ENCODE measurements at regions not wholly inside any gene's neighbourhood (a gene's known extent, or its start where the extent isn't known, plus 50 kb on each side); places are given as distances from the start of the nearest gene placed in this dataset.

DNA sequence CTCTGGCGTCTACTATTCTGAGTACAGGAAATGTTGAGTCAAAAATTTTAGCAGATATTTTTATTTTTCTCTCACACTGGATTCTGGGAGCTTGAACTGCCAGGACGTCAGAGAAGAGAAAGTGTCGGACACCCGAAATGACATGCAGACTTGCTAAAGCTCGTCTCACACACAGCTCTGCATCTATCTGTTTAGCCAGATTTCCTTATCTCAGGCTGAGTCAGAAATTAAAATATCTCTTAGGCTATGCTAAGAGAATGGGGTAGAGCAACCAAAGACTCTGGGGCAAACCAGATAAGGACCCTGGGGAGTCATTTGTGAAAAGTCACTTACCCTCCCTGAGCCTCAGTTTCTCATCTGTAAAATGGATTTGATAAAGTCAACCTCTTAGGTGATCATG, 1124.1 kb downstream of the VRK1 start:
- TF ChIP-seq ZFX (IDR thresholded peaks at IDR 0.05; ENCODE audit: borderline replicate concordance) = no peak
- TF ChIP-seq, protein P1, sequence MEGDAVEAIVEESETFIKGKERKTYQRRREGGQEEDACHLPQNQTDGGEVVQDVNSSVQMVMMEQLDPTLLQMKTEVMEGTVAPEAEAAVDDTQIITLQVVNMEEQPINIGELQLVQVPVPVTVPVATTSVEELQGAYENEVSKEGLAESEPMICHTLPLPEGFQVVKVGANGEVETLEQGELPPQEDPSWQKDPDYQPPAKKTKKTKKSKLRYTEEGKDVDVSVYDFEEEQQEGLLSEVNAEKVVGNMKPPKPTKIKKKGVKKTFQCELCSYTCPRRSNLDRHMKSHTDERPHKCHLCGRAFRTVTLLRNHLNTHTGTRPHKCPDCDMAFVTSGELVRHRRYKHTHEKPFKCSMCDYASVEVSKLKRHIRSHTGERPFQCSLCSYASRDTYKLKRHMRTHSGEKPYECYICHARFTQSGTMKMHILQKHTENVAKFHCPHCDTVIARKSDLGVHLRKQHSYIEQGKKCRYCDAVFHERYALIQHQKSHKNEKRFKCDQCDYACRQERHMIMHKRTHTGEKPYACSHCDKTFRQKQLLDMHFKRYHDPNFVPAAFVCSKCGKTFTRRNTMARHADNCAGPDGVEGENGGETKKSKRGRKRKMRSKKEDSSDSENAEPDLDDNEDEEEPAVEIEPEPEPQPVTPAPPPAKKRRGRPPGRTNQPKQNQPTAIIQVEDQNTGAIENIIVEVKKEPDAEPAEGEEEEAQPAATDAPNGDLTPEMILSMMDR (IDR thresholded peaks at IDR 0.05) = no peak
- H3K27ac ChIP-seq = no peak overlapping the region

DNA sequence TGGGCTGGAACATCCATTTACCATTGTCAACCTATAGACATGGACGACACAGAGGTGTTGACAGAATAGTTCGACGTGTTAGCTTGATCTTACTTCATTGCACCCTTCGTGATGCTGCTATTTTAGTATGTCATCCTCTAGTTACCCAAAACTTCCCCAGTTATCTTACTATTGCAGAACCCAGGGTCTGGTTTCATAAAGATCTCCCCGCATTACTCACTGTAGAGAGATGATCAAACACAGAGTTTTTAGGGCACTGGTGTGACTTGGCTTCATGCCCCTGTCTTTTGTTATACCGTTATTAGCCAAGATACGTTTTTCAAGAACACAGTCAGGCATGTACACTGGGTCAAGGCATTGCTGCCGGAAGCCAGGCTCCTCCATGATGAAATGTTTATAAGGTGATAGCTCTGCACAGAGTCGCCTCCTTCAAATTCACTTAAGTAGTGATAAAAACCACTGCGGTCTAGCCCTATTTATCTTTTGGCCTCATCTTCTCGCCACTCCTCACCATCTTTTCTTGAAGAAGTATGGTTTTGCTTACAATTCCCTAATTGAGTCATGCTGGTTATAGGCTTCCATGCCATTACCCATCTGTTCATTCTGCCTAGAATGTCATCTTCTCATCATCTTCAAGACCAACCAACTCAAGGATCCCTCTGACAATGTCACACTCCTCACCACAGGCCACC, 1127.9 kb downstream of the VRK1 start:
- TF ChIP-seq ZFX (IDR thresholded peaks at IDR 0.05; ENCODE audit: borderline replicate concordance) = no peak
- TF ChIP-seq, protein P1 (IDR thresholded peaks at IDR 0.05) = no peak
- no peak overlapping the region for H3K27ac ChIP-seq

DNA sequence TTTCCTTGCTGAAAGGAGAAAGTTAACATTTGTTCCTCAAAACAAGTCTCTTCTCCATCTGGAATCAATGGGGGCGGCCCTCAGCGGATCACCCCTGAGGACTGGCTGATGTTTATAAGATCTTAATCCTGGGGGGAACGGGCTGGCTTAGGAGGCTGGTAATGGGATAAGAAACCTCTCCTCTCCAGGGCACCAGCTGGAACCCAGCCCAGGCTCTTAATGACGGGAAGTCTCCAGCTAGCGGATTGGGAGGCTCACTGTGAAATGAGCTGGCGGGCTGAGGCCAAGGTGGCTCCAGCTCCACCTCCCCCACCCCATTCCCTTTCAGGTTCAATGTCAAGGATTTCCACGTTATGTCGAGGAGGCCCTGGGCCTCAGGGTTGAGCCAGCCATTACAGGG, 1133.0 kb downstream of the VRK1 start:
- TF ChIP-seq ZFX (IDR thresholded peaks at IDR 0.05; ENCODE audit: borderline replicate concordance) = no peak
- TF ChIP-seq, protein P1 (IDR thresholded peaks at IDR 0.05) = no peak

DNA sequence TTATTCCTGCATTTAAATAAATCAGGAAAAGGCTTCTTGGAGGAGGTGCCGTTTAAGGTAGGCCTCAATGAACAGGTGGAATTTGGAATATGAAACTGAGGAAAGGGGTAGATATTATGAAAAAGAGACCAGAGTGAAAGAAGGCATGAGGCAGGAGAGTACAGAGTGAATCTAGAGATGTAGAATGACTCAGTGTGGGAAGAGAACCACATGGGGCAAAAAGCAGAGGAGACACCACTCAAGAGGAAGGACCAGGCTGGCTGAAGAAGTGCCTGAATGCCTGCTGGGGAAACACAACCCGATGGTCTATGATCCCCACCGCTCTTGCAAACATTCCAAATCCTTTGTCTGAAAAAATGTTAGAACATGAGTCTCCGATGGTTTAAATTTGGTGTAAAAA, 1134.1 kb downstream of the VRK1 start:
- TF ChIP-seq, protein P1 (IDR thresholded peaks at IDR 0.05) = no peak
- TF ChIP-seq ZFX (IDR thresholded peaks at IDR 0.05; ENCODE audit: borderline replicate concordance) = no peak
- no peak overlapping the region for H3K27ac ChIP-seq

More for the DNA sequence above, 1133.0 kb downstream of the VRK1 start:
- H3K27ac ChIP-seq = no peak overlapping the region

DNA sequence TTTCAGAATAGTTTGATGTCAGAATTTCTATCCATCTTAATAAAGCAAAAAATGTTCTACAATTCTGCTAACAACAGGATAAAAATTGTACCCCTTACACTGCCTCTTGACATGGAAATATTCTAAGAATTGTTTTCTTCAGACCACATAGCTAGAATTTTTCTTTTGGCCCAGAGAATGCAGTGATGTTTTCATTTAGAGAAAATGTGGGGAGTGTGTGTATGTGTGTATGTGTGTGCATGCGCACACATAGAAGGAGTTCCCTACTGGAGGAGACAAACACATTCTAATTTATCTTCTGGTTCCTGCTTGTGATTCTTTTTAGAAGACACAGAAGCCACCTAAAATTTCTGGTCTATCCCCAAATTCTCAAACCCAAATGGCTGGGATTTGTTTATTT, 1145.7 kb downstream of the VRK1 start:
- TF ChIP-seq, protein P1 (IDR thresholded peaks at IDR 0.05) = no peak
- TF ChIP-seq ZFX (IDR thresholded peaks at IDR 0.05; ENCODE audit: borderline replicate concordance) = no peak
- H3K27ac ChIP-seq = no peak overlapping the region

DNA sequence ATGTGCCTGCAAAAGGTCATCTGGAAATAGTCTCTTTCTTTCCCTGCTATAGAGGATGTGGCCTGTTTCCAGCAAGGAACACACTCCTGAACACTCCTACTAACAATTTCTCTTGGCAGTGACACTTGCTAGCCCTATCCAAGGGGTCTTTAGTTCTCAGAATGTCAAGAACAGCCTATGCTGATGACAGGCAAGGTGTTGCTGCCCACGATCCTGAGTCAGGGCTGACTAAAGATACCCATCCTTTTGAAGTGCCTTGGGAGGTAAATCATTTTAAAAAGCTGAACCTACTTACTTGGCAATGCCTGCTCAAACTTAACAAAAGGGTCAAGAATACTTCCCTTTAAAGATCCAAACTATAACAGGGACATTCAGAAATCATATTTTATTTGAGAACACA, 1146.4 kb downstream of the VRK1 start:
- no peak for TF ChIP-seq ZFX (IDR thresholded peaks at IDR 0.05; ENCODE audit: borderline replicate concordance)
- TF ChIP-seq, protein P1 (IDR thresholded peaks at IDR 0.05) = no peak
- no peak overlapping the region for H3K27ac ChIP-seq

DNA sequence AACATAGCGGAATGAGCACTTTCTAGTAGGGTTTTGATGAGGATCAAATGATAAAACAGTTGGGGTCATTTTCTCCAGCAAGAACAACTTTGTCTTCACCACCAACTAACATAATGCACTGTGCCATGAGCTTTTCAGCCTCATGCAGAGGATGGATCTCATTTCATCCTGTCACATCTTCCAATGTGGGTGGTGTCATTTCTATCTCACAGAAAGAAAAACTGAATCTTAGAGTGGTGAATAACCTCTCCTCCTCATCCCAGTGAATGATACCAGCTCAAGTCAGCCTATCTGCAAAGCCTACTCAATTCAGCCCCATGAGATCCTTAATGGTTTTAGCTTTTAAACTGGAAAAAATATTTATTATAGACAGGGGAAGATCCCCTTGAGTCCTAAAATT, 1147.2 kb downstream of the VRK1 start:
- no peak overlapping the region for H3K27ac ChIP-seq
- TF ChIP-seq, protein P1 (IDR thresholded peaks at IDR 0.05) = no peak
- no peak for TF ChIP-seq ZFX (IDR thresholded peaks at IDR 0.05; ENCODE audit: borderline replicate concordance)
